ENCODE measurements at regions not wholly inside any gene's neighbourhood (a gene's known extent, or its start where the extent isn't known, plus 50 kb on each side); places are given as distances from the start of the nearest gene placed in this dataset.

DNA sequence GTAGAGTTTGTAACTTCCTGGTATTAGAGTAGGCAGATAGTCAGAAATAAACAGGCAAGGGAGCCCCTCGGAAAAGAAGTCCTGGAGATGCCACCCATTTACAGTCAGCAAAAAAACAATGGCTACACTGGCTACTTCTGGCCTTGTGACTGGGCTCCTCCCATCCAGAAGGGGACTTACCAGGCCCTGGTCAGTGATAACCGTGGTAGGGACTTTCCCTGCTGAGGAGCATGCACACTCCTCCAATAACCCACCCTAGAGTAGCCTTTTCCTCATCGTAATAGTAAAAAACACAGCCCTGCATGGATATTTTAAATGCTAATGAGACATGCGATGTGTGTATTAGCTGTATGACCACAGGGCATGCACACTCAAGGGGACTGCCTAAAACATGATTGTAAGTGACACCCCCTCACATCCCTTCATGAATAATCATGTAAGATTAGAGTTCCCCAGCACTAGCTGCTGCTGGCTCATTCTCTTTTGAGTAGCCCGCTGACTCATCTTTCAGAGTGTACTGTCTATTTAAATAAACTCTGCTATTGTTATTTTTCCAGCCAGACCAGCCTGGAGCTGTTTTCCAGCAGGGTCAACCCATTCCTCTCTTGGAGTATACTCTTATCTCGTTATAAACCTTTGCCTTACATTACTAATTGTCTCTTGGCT, 413.8 kb upstream of the TMTC1 start:
- Histone ChIP-seq H3K27me3 (replicated peaks in 1 of 7) (peaks cover 0 to 16% (median 0%) of the 10 kb centered on the region in 7 donors), H3K4me3 (no peak overlapping the region), H3K36me3 (no peaks in the 10 kb centered on the region), H3K27ac (no peak overlapping the region), H3K9me3 (no peaks in the 10 kb centered on the region), H3K4me1 (no peaks in the 10 kb centered on the region)
- TF ChIP-seq, protein P1, sequence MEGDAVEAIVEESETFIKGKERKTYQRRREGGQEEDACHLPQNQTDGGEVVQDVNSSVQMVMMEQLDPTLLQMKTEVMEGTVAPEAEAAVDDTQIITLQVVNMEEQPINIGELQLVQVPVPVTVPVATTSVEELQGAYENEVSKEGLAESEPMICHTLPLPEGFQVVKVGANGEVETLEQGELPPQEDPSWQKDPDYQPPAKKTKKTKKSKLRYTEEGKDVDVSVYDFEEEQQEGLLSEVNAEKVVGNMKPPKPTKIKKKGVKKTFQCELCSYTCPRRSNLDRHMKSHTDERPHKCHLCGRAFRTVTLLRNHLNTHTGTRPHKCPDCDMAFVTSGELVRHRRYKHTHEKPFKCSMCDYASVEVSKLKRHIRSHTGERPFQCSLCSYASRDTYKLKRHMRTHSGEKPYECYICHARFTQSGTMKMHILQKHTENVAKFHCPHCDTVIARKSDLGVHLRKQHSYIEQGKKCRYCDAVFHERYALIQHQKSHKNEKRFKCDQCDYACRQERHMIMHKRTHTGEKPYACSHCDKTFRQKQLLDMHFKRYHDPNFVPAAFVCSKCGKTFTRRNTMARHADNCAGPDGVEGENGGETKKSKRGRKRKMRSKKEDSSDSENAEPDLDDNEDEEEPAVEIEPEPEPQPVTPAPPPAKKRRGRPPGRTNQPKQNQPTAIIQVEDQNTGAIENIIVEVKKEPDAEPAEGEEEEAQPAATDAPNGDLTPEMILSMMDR (IDR thresholded peaks at IDR 0.05 in 8 of 11, conservative IDR thresholded peaks at IDR 0.05 in 3 of 11), result no peak
- TF ChIP-seq POLR2A (IDR thresholded peaks at IDR 0.05) (no peak), POLR2AphosphoS5 (IDR thresholded peaks at IDR 0.05) (no peak)
- DNase-seq, result no peak
- intact Hi-C loops (cut with DNase I; ENCODE audit: low total_unique reads), result no loop called here
- WGBS, 5 donors, result 59 to 78% (median 68%) methylated on average over 6 of the region's 6 CpGs

DNA sequence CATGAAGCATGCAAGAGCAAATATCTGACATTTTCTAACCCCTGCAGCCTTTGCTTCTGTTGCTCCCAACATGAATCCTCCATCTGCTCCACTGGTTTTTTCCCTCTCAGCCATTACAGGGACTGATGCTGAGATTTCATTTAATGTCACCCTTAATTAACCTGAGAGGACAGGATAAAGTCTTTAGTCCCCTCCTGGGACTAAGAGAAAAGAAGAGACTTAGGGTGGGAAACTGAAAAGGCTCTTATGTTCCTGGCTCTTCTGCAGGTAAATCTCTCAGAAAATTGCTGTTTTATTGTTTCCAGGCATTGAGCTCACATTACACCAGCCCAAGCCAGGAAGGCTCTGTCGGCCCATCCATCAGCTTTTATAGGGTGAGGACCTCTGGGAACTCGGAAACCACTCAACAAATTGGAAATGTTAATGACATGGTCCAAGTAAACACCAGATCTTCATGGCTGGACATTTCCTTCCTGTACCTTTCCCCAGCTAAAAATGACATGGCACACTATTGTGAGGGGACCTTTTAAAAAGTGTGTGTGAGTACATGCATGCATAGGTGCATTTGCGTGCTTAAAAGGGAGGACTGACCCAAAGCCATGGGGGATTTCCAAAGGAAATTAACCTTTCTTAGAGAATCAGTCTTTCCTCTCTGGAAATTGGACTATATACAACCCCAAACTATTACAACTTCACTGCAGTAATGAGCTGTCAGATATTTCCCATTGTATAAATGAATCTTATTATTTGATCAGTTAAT, 408.1 kb upstream of the TMTC1 start:
- 43 to 51% (median 49%) methylated on average over 3 of the region's 3 CpGs for WGBS, 5 donors
- no peak overlapping the region for H3K27ac ChIP-seq
- no peaks in the 10 kb centered on the region for H3K36me3 ChIP-seq
- H3K9me3 ChIP-seq, result no peaks in the 10 kb centered on the region
- H3K4me3 ChIP-seq, result no peak overlapping the region
- H3K27me3 ChIP-seq (replicated peaks in 1 of 7), result no peaks in the 10 kb centered on the region
- no peaks in the 10 kb centered on the region for H3K4me1 ChIP-seq
- TF ChIP-seq, protein P1 (IDR thresholded peaks at IDR 0.05 in 8 of 11, conservative IDR thresholded peaks at IDR 0.05 in 3 of 11), result no peak
- TF ChIP-seq POLR2AphosphoS5 (IDR thresholded peaks at IDR 0.05) (no peak), POLR2A (IDR thresholded peaks at IDR 0.05) (no peak)
- intact Hi-C loops (cut with DNase I; ENCODE audit: low total_unique reads), result no loop called here
- no peak for DNase-seq

DNA sequence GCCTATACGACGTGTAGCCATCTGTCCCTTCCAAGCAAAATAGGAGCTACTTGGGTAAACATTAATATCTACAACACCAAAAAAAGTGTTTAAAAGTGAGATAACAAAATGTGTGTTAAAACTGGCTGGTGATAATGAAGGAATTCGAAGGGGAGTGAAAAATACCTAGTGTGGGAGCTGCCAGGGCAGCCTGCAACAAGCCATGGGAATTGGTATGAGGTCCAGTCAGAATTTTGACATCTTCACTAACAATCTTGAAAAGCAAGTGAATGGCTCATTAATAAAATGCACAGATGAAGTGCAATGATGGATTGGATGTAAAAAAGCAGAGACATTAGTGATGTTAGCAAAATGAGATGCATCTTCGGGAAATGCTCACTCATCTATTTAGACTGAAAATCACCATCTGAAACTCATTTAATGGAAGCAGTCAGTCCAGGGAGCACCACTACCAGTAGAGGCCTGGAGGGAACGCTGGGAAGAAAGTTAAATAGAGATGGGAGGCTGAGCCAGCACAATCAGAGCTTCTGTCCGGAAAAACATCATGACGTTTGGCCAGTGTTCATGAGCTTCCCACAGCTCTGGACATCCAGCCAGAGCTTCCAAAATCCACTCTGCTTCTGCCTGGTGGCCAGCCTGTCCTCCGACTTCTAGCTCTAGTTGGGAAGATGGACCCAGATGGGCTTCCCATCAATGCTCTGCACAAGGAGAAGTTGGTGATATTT, 405.0 kb upstream of the TMTC1 start:
- H3K4me1 ChIP-seq, result no peaks in the 10 kb centered on the region
- intact Hi-C loops (cut with DNase I; ENCODE audit: low total_unique reads), result no loop called here
- H3K36me3 ChIP-seq, result no peaks in the 10 kb centered on the region
- H3K9me3 ChIP-seq, result no peaks in the 10 kb centered on the region
- DNase-seq, result no peak
- no peak overlapping the region for H3K27ac ChIP-seq
- H3K27me3 ChIP-seq (replicated peaks in 1 of 7), result no peaks in the 10 kb centered on the region
- TF ChIP-seq, protein P1 (IDR thresholded peaks at IDR 0.05 in 8 of 11, conservative IDR thresholded peaks at IDR 0.05 in 3 of 11), result no peak
- no peak for TF ChIP-seq POLR2AphosphoS5 (IDR thresholded peaks at IDR 0.05)
- TF ChIP-seq POLR2A (IDR thresholded peaks at IDR 0.05), result no peak
- no peak overlapping the region for H3K4me3 ChIP-seq
- WGBS, 5 donors, result 63 to 75% (median 72%) methylated on average over 8 of the region's 8 CpGs

DNA sequence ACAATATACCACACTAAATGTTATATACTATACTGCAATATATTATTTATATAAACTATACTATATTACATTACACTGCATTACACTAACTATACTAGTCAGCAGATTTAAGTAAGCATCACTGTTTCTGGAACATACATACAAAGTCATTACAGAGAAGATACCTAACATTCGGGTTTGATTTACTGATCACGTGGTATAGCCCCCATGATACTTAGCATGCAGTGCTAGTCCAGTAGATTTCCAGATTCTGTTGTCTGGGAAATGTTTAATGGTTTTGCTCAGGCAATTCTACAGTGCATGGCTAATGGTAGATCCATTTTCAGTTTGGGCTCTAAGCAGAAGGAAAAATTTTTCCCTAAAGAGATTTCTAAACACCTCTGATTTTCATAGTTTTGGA, 403.7 kb upstream of the TMTC1 start:
- no peak overlapping the region for H3K27ac ChIP-seq
- no peak for DNase-seq
- intact Hi-C loops (cut with DNase I; ENCODE audit: low total_unique reads), result no loop called here
- H3K9me3 ChIP-seq, result peaks cover 0 to 9% (median 0%) of the 10 kb centered on the region in 8 donors
- no peaks in the 10 kb centered on the region for H3K27me3 ChIP-seq (replicated peaks in 1 of 7)
- H3K36me3 ChIP-seq, result no peaks in the 10 kb centered on the region
- TF ChIP-seq, protein P1 (IDR thresholded peaks at IDR 0.05 in 8 of 11, conservative IDR thresholded peaks at IDR 0.05 in 3 of 11), result no peak
- TF ChIP-seq POLR2A (IDR thresholded peaks at IDR 0.05), result no peak
- no peak for TF ChIP-seq POLR2AphosphoS5 (IDR thresholded peaks at IDR 0.05)
- H3K4me3 ChIP-seq, result no peak overlapping the region
- WGBS, 5 donors, result 33 to 66% (median 44%) methylated on average over 2 of the region's 2 CpGs
- H3K4me1 ChIP-seq, result no peaks in the 10 kb centered on the region

All from spleen (tissue), 11 donors.